Activated naive CD8-positive, alpha-beta T cell treated with anti-CD3 and anti-CD28 coated beads for 36 hours (primary cell): ENCODE measurements at regions not wholly inside any gene's neighbourhood (a gene's known extent, or its start where the extent isn't known, plus 50 kb on each side); places are given as distances from the start of the nearest gene placed in this dataset.
"Not testable (repeated sequence)": the region's sequence is repeated elsewhere in the genome, so short reads cannot be mapped to it uniquely, and the experiment has no call there.

Experiments
- DNase-seq: peaks from one replicate; pipeline ENCODE4 v3.0.0; 2021
- H3K27ac Mint-ChIP-seq: one replicate; pipeline ENCODE4 v1.8.0; 2022; ENCODE audit warnings: mild to moderate bottlenecking, moderate library complexity, mixed read lengths
- H3K27me3 Mint-ChIP-seq: one replicate; pipeline ENCODE4 v1.8.0; 2022; ENCODE audit warnings: mild to moderate bottlenecking, mixed read lengths
- H3K36me3 Mint-ChIP-seq: one replicate; pipeline ENCODE4 v1.8.0; 2021; ENCODE audit warnings: mild to moderate bottlenecking, mixed read lengths
- H3K4me1 Mint-ChIP-seq: one replicate; pipeline ENCODE4 v1.8.0; 2021; ENCODE audit warnings: mixed read lengths
- H3K4me3 Mint-ChIP-seq: one replicate; pipeline ENCODE4 v1.8.0; 2022; ENCODE audit warnings: mild to moderate bottlenecking, moderate library complexity, mixed read lengths
- H3K9me3 Mint-ChIP-seq: one replicate; pipeline ENCODE4 v1.8.0; 2022; ENCODE audit warnings: mixed read lengths

- Mint-ChIP-seq H3K27ac (no peak overlapping the region), H3K36me3 (peaks cover 4% of the 10 kb centered on the region), H3K4me3 (no peak overlapping the region), H3K27me3 (no peaks in the 10 kb centered on the region), H3K9me3 (peaks cover 3% of the 10 kb centered on the region), H3K4me1 (no peaks in the 10 kb centered on the region)
- no peak for DNase-seq
Measured at GRCh38 chr10:123221418-123221817, 67.2 kb downstream of the BUB3 start.

- Mint-ChIP-seq H3K27me3 (no peaks in the 10 kb centered on the region), H3K4me1 (no peaks in the 10 kb centered on the region), H3K9me3 (no peaks in the 10 kb centered on the region), H3K36me3 (no peaks in the 10 kb centered on the region), H3K27ac (no peak overlapping the region), H3K4me3 (no peak overlapping the region)
- no peak for DNase-seq
Measured at GRCh38 chr10:123222832-123223231, 68.6 kb downstream of the BUB3 start.

GRCh38 chr10:123227706-123228105 lies 73.5 kb downstream of the BUB3 start:
- Mint-ChIP-seq H3K9me3 (peaks cover 3% of the 10 kb centered on the region), H3K4me3 (no peak overlapping the region), H3K27ac (no peak overlapping the region), H3K36me3 (peaks cover 28% of the 10 kb centered on the region), H3K27me3 (no peaks in the 10 kb centered on the region), H3K4me1 (no peaks in the 10 kb centered on the region)
- DNase-seq, result no peak

- peaks cover 10% of the 10 kb centered on the region for H3K9me3 Mint-ChIP-seq
- H3K27ac Mint-ChIP-seq, result no peak overlapping the region
- no peak overlapping the region for H3K4me3 Mint-ChIP-seq
- no peaks in the 10 kb centered on the region for H3K27me3 Mint-ChIP-seq
- no peaks in the 10 kb centered on the region for H3K4me1 Mint-ChIP-seq
- DNase-seq, result no peak
- peaks cover 41% of the 10 kb centered on the region for H3K36me3 Mint-ChIP-seq
Measured at GRCh38 chr10:123229927-123230630, 75.9 kb downstream of the BUB3 start.

DNA sequence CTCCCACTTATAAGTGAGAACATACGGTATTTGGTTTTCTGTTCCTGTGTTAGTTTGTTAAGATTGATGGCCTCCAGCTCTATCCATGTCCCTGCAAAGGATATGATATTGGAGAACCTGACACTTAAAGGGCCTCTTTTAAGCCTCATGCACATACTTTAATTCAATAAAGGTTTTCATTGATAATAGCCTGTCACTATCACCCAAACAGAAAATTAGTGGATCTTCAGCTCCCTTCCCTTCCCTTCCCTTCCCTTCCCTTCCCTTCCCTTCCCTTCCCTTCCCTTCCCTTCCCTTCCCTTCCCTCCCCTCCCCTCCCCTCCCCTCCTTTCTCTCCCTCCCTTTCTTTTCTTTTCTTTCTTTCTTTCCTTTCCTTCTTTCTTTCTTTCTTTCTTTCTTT lies 78.7 kb downstream of the BUB3 start:
- H3K4me3 Mint-ChIP-seq, H3K27me3 Mint-ChIP-seq, H3K27ac Mint-ChIP-seq, DNase-seq, H3K4me1 Mint-ChIP-seq: not testable (repeated sequence)
- H3K36me3 Mint-ChIP-seq, result peaks cover 50% of the 10 kb centered on the region
- H3K9me3 Mint-ChIP-seq, result peaks cover 16% of the 10 kb centered on the region

DNA sequence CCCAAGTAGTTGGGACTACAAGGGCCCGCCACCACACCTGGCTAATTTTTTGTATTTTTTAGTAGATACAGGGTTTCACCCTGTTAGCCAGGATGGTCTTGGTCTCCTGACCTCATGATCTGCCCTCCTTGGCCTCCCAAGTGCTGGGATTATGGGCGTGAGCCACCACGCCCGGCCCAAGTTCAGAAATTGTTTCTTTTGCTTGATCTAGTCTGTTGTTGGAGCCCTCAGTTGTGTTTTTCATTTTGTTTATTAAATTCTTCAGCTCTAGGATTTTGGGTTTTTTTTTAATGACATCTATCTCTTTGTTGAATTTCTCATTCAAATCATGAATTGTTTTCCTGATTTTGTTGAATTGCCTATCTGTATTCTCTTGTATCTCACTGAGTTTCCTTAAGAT lies 80.8 kb downstream of the BUB3 start:
- DNase-seq, H3K4me3 Mint-ChIP-seq, H3K27ac Mint-ChIP-seq, H3K4me1 Mint-ChIP-seq, H3K27me3 Mint-ChIP-seq: not testable (repeated sequence)
- peaks cover 16% of the 10 kb centered on the region for H3K9me3 Mint-ChIP-seq
- peaks cover 42% of the 10 kb centered on the region for H3K36me3 Mint-ChIP-seq

DNA sequence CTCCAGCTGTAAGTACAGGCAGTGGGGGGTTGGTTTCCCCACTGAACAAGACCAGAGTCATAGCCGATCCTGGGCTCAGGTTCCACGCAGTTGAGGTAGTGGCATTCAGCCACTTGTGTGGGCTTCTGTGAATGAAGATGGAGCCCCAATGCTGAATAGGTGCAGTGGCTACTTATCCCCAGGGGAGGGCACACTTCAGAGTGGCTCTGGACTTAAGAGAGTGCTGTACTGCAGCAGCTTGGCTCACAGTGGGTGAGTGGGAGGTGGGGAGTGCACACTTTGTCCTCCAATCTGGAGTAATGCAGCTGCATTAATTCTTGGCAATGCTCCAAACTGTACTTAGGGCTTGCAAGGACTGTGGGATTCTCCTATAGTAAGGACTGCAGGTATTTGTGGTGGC lies 81.9 kb downstream of the BUB3 start:
- H3K4me1 Mint-ChIP-seq, result peaks cover 8% of the 10 kb centered on the region
- H3K27me3 Mint-ChIP-seq, result no peaks in the 10 kb centered on the region
- no peak overlapping the region for H3K4me3 Mint-ChIP-seq
- no peak for DNase-seq
- peaks cover 32% of the 10 kb centered on the region for H3K36me3 Mint-ChIP-seq
- H3K27ac Mint-ChIP-seq, result no peak overlapping the region
- H3K9me3 Mint-ChIP-seq, result peaks cover 16% of the 10 kb centered on the region

DNA sequence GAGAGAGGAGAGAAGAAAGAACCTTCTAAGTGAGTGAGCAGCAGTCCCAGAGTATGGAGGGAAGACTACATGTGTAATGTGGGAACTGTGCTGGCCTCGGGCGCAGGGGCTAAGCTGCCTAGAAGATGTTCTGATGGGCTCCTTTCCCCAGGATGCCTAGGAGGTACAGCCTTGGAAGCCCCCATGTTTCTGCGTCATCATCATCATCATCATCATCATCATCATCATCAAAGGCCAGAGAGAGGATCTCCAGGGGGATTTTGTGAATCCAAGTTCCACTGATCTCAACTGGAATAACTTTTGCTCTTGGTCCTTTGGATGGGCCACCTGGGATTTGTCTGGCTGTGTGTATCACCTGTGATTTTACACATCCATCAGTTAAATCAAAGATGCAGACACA lies 86.0 kb downstream of the BUB3 start:
- no peak overlapping the region for H3K4me3 Mint-ChIP-seq
- H3K36me3 Mint-ChIP-seq, result peaks cover 7% of the 10 kb centered on the region
- H3K4me1 Mint-ChIP-seq, result peaks cover 18% of the 10 kb centered on the region
- peaks cover 4% of the 10 kb centered on the region for H3K9me3 Mint-ChIP-seq
- no peak for DNase-seq
- H3K27me3 Mint-ChIP-seq, result no peaks in the 10 kb centered on the region
- no peak overlapping the region for H3K27ac Mint-ChIP-seq

GRCh38 chr10:123240776-123241175 lies 86.6 kb downstream of the BUB3 start:
- no peak for DNase-seq
- H3K27me3 Mint-ChIP-seq, result no peaks in the 10 kb centered on the region
- H3K27ac Mint-ChIP-seq, result no peak overlapping the region
- peaks cover under 1% of the 10 kb centered on the region for H3K9me3 Mint-ChIP-seq
- H3K36me3 Mint-ChIP-seq, result peaks cover 2% of the 10 kb centered on the region
- H3K4me3 Mint-ChIP-seq, result no peak overlapping the region
- H3K4me1 Mint-ChIP-seq, result peaks cover 18% of the 10 kb centered on the region

- Mint-ChIP-seq H3K4me1 (peaks cover 18% of the 10 kb centered on the region), H3K27ac (peak overlapping the region; percentile 91), H3K27me3 (no peaks in the 10 kb centered on the region), H3K4me3 (peak overlapping the region; percentile 1), H3K9me3 (no peaks in the 10 kb centered on the region), H3K36me3 (no peaks in the 10 kb centered on the region)
- peak; percentile 6 for DNase-seq
Measured at GRCh38 chr10:123241391-123242141, 87.4 kb downstream of the BUB3 start.

DNA sequence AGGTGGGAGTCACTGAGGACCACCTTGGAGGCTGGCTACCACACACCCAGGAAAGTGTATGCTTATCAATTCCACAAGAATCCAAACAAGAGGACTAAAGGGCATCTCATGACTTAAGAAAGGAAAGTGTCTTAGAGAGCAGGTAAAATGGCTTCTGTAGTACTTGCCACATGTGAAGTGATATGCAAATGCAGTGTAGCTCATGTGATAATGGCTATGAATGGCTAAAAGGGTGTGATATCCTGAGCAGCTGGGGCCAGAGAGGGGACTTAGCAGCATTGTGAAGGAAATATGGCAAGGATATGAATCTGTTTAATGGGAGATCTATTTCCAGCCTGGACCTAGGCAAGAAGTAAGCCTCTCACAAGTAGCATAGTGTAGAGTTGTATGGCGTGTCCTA lies 90.5 kb downstream of the BUB3 start:
- no peaks in the 10 kb centered on the region for H3K9me3 Mint-ChIP-seq
- peaks cover 20% of the 10 kb centered on the region for H3K4me1 Mint-ChIP-seq
- H3K36me3 Mint-ChIP-seq, result no peaks in the 10 kb centered on the region
- no peak for DNase-seq
- no peak overlapping the region for H3K4me3 Mint-ChIP-seq
- no peak overlapping the region for H3K27ac Mint-ChIP-seq
- H3K27me3 Mint-ChIP-seq, result no peaks in the 10 kb centered on the region

GRCh38 chr10:123245264-123245663 lies 91.1 kb downstream of the BUB3 start:
- Mint-ChIP-seq H3K4me1 (peaks cover 19% of the 10 kb centered on the region), H3K27ac (no peak overlapping the region), H3K36me3 (no peaks in the 10 kb centered on the region), H3K27me3 (no peaks in the 10 kb centered on the region), H3K9me3 (no peaks in the 10 kb centered on the region), H3K4me3 (no peak overlapping the region)
- no peak for DNase-seq

DNA sequence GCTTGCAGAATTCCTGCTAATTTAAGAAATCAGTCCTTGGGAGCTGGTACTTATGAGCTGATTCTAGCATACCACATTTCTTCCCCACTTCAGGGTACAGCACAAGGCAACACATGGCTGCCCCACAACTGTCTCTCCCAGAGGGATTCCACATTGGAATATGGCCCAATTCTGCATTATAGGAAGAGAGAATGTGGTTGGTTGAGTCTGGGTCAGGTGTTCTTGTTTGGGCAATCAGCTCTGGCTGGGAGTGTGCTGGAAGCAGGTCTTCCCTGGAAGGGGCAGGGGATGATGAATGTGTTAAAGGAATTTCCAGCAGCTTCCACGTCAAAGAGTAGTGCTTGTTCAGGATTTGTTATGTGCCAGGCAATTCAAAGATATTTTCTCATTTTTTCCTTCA lies 95.7 kb downstream of the BUB3 start:
- Mint-ChIP-seq H3K4me3 (no peak overlapping the region), H3K27ac (no peak overlapping the region), H3K4me1 (peaks cover 3% of the 10 kb centered on the region), H3K27me3 (no peaks in the 10 kb centered on the region), H3K9me3 (no peaks in the 10 kb centered on the region), H3K36me3 (no peaks in the 10 kb centered on the region)
- no peak for DNase-seq

DNA sequence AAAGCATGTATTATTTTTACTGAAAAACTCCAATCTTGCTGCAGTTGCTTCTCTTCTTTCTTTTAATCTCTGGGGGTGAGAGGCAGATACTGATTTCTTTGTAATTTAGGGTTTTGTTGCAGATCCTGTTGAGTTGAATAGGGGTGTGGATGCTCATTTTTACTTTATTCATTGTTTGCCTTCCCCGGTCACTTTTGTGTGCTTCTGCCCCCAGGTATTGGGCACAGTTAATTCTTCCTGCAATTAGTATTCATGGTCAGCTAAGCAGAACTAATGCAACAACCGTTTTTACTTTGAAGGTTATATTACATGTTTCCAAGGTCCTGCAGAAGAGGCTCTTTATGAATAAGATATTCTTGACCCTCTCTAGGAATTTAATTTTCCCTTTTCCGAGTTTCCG lies 96.4 kb downstream of the BUB3 start:
- Mint-ChIP-seq H3K36me3 (no peaks in the 10 kb centered on the region), H3K9me3 (no peaks in the 10 kb centered on the region), H3K4me3 (no peak overlapping the region), H3K4me1 (peaks cover 3% of the 10 kb centered on the region), H3K27ac (no peak overlapping the region), H3K27me3 (no peaks in the 10 kb centered on the region)
- no peak for DNase-seq

DNA sequence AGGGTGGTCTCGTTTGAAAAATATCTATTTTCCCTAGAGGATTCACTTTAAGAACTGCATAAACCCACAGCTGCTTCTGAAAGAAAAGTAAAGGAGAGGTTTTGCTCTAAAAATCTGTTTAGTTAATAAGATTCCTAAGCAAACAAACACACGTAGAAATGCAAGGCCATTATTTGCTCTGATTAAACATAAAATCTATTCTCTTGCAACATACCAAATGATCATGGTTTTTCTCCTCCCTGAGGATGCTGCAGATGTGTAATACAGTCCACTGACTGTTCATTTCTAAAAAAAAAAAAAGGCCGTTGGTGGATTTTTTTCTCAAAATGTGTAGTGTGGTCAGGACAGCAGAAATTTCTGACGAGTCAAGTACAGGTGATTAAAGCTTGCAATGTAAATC lies 98.6 kb downstream of the BUB3 start:
- Mint-ChIP-seq H3K4me3 (no peak overlapping the region), H3K9me3 (no peaks in the 10 kb centered on the region)
- DNase-seq, result no peak

DNA sequence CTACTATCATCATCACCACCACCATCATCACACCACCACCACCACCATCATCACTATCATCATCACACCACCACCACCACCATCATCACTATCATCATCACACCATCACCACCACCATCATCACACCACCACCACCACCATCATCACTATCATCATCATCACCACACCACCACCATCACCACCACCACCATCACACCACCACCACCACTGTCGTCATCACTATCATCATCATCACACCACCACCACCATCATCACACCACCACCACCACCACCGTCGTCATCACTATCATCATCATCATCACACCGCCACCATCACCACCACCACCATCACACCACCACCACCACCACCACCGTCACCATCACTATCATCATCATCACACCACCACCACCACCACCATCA lies 100.1 kb downstream of the BUB3 start:
- H3K9me3 Mint-ChIP-seq, H3K27me3 Mint-ChIP-seq, DNase-seq, H3K27ac Mint-ChIP-seq, H3K4me1 Mint-ChIP-seq, H3K4me3 Mint-ChIP-seq, H3K36me3 Mint-ChIP-seq: not testable (repeated sequence)

More for the DNA sequence above, 98.6 kb downstream of the BUB3 start:
- Mint-ChIP-seq H3K27me3 (no peaks in the 10 kb centered on the region), H3K27ac (no peak overlapping the region), H3K36me3 (no peaks in the 10 kb centered on the region), H3K4me1 (peaks cover 3% of the 10 kb centered on the region)
